ENCODE measurements at regions not wholly inside any gene's neighbourhood (a gene's known extent, or its start where the extent isn't known, plus 50 kb on each side); places are given as distances from the start of the nearest gene placed in this dataset.

DNA sequence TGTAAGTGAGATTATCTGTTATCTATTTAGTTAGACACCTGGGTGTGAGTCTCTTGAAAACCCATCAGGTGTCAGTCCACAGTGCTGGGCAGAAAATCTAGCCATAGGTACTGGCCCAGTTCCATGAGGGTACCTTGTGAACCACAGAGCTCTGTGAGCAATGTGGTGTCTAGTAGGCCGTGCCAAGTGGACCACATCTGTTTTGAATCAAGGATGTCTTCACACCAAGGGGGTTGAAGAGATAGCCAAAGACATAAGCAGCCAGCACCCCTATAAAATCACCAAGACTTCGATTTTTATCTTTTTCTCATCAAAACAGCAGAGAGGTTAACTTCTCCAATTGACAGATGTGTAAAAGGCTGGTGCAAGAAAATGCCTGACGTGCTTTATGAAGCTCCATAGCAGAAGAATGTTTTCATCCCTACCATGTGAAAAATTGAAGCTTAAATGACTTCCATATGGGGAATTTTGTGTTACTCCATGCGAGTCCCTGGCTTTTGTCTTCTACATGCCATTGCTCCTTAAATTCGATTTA lies 368.7 kb downstream of the HAO1 start:
- H3K4me1 ChIP-seq (ENCODE audit: control insufficient read depth in 2 of 2, insufficient read depth in 2 of 2, low read length in 2 of 2), result no peaks in the 10 kb centered on the region
- H3K4me2 ChIP-seq (replicated peaks; ENCODE audit: low read depth, low read length, poor library complexity, severe bottlenecking), result no peak overlapping the region
- H4K20me1 ChIP-seq (ENCODE audit: control insufficient read depth, insufficient read depth, low read length, poor library complexity, severe bottlenecking), result no peaks in the 10 kb centered on the region
- POLR2A ChIA-PET, result no interaction called here
- no peak for TF ChIP-seq EZH2 (IDR thresholded peaks at IDR 0.05; ENCODE audit: borderline replicate concordance, insufficient read depth, low read depth, low read length, poor library complexity, severe bottlenecking)
- TF ChIP-seq, protein P1, sequence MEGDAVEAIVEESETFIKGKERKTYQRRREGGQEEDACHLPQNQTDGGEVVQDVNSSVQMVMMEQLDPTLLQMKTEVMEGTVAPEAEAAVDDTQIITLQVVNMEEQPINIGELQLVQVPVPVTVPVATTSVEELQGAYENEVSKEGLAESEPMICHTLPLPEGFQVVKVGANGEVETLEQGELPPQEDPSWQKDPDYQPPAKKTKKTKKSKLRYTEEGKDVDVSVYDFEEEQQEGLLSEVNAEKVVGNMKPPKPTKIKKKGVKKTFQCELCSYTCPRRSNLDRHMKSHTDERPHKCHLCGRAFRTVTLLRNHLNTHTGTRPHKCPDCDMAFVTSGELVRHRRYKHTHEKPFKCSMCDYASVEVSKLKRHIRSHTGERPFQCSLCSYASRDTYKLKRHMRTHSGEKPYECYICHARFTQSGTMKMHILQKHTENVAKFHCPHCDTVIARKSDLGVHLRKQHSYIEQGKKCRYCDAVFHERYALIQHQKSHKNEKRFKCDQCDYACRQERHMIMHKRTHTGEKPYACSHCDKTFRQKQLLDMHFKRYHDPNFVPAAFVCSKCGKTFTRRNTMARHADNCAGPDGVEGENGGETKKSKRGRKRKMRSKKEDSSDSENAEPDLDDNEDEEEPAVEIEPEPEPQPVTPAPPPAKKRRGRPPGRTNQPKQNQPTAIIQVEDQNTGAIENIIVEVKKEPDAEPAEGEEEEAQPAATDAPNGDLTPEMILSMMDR (IDR thresholded peaks at IDR 0.05), result no peak
- no peaks in the 10 kb centered on the region for H3K27me3 ChIP-seq (replicated peaks in 1 of 4; ENCODE audit: control extremely low read depth in 1 of 4, control insufficient read depth in 3 of 4, insufficient read depth in 4 of 4, low read length in 3 of 4)
- Mint-ChIP-seq H3K4me1 (no peaks in the 10 kb centered on the region), H3K27ac (no peak overlapping the region), H3K27me3 (no peaks in the 10 kb centered on the region), H3K4me3 (no peak overlapping the region), H3K9me3 (ENCODE audit: insufficient read depth) (peaks cover 2% of the 10 kb centered on the region)
- DNase-seq (no peak), ATAC-seq (ENCODE audit: low read depth) (no peak)
- H3K9me3 ChIP-seq (ENCODE audit: control extremely low read depth in 1 of 3, control insufficient read depth in 2 of 3, insufficient read depth in 1 of 3, low read length in 2 of 3), result no peaks in the 10 kb centered on the region
- intact Hi-C loops (cut with micrococcal nuclease), result no loop called here
- no peak overlapping the region for H2AFZ ChIP-seq (ENCODE audit: insufficient read depth, low read depth, low read length, poor library complexity, severe bottlenecking)
- WGBS (ENCODE audit: insufficient coverage), result 100% methylated on average over 1 of the region's 5 CpGs
- no peak overlapping the region for H3K9ac ChIP-seq (ENCODE audit: low read length)
- H3K27ac ChIP-seq (ENCODE audit: low read length in 2 of 2), result no peak overlapping the region
- no peak overlapping the region for H3K4me3 ChIP-seq (ENCODE audit: control extremely low read depth in 1 of 5, extremely low read depth in 1 of 5, insufficient read depth in 1 of 5, low read depth in 2 of 5, low read length in 4 of 5)
- no peaks in the 10 kb centered on the region for H3K79me2 ChIP-seq (ENCODE audit: control insufficient read depth, insufficient read depth, low read length)
- H3K36me3 ChIP-seq (replicated peaks in 1 of 2; ENCODE audit: control extremely low read depth in 1 of 2, control insufficient read depth in 1 of 2, extremely low read depth in 1 of 2, insufficient read depth in 2 of 2, low read length in 1 of 2), result no peaks in the 10 kb centered on the region
- CTCF ChIA-PET, result no interaction called here

DNA sequence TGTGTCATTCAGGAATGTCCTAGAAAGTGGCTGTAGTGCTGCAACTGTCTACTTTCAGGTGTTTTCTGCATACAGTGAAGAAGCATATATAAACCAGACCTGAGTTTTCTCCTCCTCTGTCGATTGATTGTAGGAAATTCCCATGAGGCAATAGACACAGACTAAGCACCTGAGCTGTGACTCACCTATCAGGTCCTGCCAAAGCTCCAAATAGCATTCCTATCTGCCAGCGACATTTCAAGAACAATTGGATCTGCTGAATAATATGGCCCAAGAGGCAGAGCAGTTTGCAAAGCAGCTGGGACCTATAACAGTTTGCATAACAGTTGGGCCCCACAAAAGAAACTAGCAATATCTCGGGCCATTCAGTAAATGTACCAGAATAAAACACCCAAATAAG lies 360.4 kb downstream of the HAO1 start:
- H3K4me1 ChIP-seq (ENCODE audit: control insufficient read depth in 2 of 2, insufficient read depth in 2 of 2, low read length in 2 of 2), result no peaks in the 10 kb centered on the region
- H3K4me1 Mint-ChIP-seq, result no peaks in the 10 kb centered on the region
- H3K27me3 ChIP-seq (replicated peaks in 1 of 4; ENCODE audit: control extremely low read depth in 1 of 4, control insufficient read depth in 3 of 4, insufficient read depth in 4 of 4, low read length in 3 of 4), result no peaks in the 10 kb centered on the region
- no peaks in the 10 kb centered on the region for H3K79me2 ChIP-seq (ENCODE audit: control insufficient read depth, insufficient read depth, low read length)
- H3K27ac Mint-ChIP-seq, result no peak overlapping the region
- intact Hi-C loops (cut with micrococcal nuclease), result no loop called here
- ChIA-PET POLR2A (no interaction called here), CTCF (no interaction called here)
- no peak overlapping the region for H3K4me3 ChIP-seq (ENCODE audit: control extremely low read depth in 1 of 5, extremely low read depth in 1 of 5, insufficient read depth in 1 of 5, low read depth in 2 of 5, low read length in 4 of 5)
- TF ChIP-seq, protein P1 (IDR thresholded peaks at IDR 0.05), result no peak
- no peak for TF ChIP-seq EZH2 (IDR thresholded peaks at IDR 0.05; ENCODE audit: borderline replicate concordance, insufficient read depth, low read depth, low read length, poor library complexity, severe bottlenecking)
- no peak overlapping the region for H3K4me2 ChIP-seq (replicated peaks; ENCODE audit: low read depth, low read length, poor library complexity, severe bottlenecking)
- H3K27me3 Mint-ChIP-seq, result no peaks in the 10 kb centered on the region
- no peaks in the 10 kb centered on the region for H4K20me1 ChIP-seq (ENCODE audit: control insufficient read depth, insufficient read depth, low read length, poor library complexity, severe bottlenecking)
- H3K9me3 ChIP-seq (ENCODE audit: control extremely low read depth in 1 of 3, control insufficient read depth in 2 of 3, insufficient read depth in 1 of 3, low read length in 2 of 3), result no peaks in the 10 kb centered on the region
- WGBS (ENCODE audit: insufficient coverage), result 86% methylated on average over 3 of the region's 3 CpGs
- H3K36me3 ChIP-seq (replicated peaks in 1 of 2; ENCODE audit: control extremely low read depth in 1 of 2, control insufficient read depth in 1 of 2, extremely low read depth in 1 of 2, insufficient read depth in 2 of 2, low read length in 1 of 2), result no peaks in the 10 kb centered on the region
- no peak overlapping the region for H3K9ac ChIP-seq (ENCODE audit: low read length)
- ATAC-seq (ENCODE audit: low read depth), result no peak
- no peak for DNase-seq
- H3K4me3 Mint-ChIP-seq, result no peak overlapping the region
- no peak overlapping the region for H2AFZ ChIP-seq (ENCODE audit: insufficient read depth, low read depth, low read length, poor library complexity, severe bottlenecking)
- no peak overlapping the region for H3K27ac ChIP-seq (ENCODE audit: low read length in 2 of 2)
- H3K9me3 Mint-ChIP-seq (ENCODE audit: insufficient read depth), result peaks cover 6% of the 10 kb centered on the region

Measured in B cell (primary cell).